SK-N-SH (cell line): ENCODE measurements at regions not wholly inside any gene's neighbourhood (a gene's known extent, or its start where the extent isn't known, plus 50 kb on each side); places are given as distances from the start of the nearest gene placed in this dataset.

Experiments
- CTCF ChIA-PET: fragments of 300-600, 350-600 bp; formaldehyde crosslinking; extraction: SDS; loops from one replicate; lab custom pipeline; 2021; lab: Yijun Ruan, JAX
- POLR2A ChIA-PET: fragments of 350-600 bp; sonication (Branson Sonifier 250); formaldehyde crosslinking; extraction: SDS; loops from one replicate; lab custom pipeline; 2020; ENCODE audit warnings: antibody characterized with exemption, inconsistent platforms; lab: Yijun Ruan, JAX
- DNase-seq: peaks from one replicate; pipeline ENCODE4 v3.0.0; 2012
- H2AFZ ChIP-seq: fragments of 200-600 bp; sonication (generic); 2 replicates; pipeline ENCODE4 v1.8.1; 2016; ENCODE audit warnings: antibody characterized with exemption, mild to moderate bottlenecking, low read depth
- H3F3A ChIP-seq: fragments of 200-600 bp; sonication (generic); replicated peaks from 2 replicates; pipeline ENCODE3; 2016; ENCODE audit warnings: antibody characterized with exemption, mild to moderate bottlenecking; ENCODE audit not compliant: insufficient read depth
- H3K27ac ChIP-seq, 2 experiments: fragments of 200-500 bp in 1 of 2; fragments of 200-600 bp in 1 of 2; sonication (Bioruptor generic) in 1 of 2; sonication (generic), shearing (Covaris generic) in 1 of 2; 2 replicates each; pipeline versions ENCODE4 v1.5.1 to v1.6.1; 2014 to 2016; ENCODE audit warnings: low read depth in 2 of 2, inconsistent platforms in 1 of 2, low read length in 1 of 2, mild to moderate bottlenecking in 1 of 2, mixed read lengths in 1 of 2
- H3K27me3 ChIP-seq: fragments of 200-600 bp; sonication (generic), shearing (Covaris generic); 2 replicates; pipeline ENCODE4 v1.6.1; 2016; ENCODE audit warnings: mixed run types; ENCODE audit not compliant: insufficient read depth
- H3K36me3 ChIP-seq, 2 experiments: fragments of 200-500 bp in 1 of 2; fragments of 200-600 bp in 1 of 2; sonication (Bioruptor generic) in 1 of 2; sonication (generic) in 1 of 2; replicated peaks in 1 of 2; 2 replicates each; pipeline versions ENCODE3 to v1.5.1; 2014 to 2016; ENCODE audit warnings: low read length in 1 of 2, mild to moderate bottlenecking in 1 of 2; ENCODE audit not compliant: insufficient read depth in 2 of 2, control insufficient read depth in 1 of 2
- H3K4me1 ChIP-seq, 2 experiments: fragments of 200-500 bp in 1 of 2; fragments of 200-600 bp in 1 of 2; sonication (Bioruptor generic) in 1 of 2; sonication (generic), shearing (Covaris generic) in 1 of 2; 2 replicates each; pipeline versions ENCODE4 v1.5.1 to v1.6.1; 2014 to 2016; ENCODE audit warnings: low read depth in 1 of 2, low read length in 1 of 2, mixed run types in 1 of 2; ENCODE audit not compliant: insufficient read depth in 2 of 2, control insufficient read depth in 1 of 2
- H3K4me2 ChIP-seq: fragments of 200-600 bp; sonication (generic), shearing (Covaris generic); 2 replicates; pipeline ENCODE4 v1.6.1; 2017; ENCODE audit warnings: mixed run types
- H3K4me3 ChIP-seq, 2 experiments: fragments of 200-500 bp in 1 of 2; fragments of 200-600 bp in 1 of 2; sonication (Bioruptor generic) in 1 of 2; sonication (generic), shearing (Covaris generic) in 1 of 2; 2 replicates each; pipeline versions ENCODE4 v1.5.1 to v1.8.1; 2014 to 2016; ENCODE audit warnings: low read depth in 2 of 2, inconsistent platforms in 1 of 2, low read length in 1 of 2, mild to moderate bottlenecking in 1 of 2, mixed read lengths in 1 of 2, moderate library complexity in 1 of 2
- H3K79me2 ChIP-seq: fragments of 200-600 bp; sonication (generic); 2 replicates; pipeline ENCODE4 v1.8.1; 2017; ENCODE audit warnings: mild to moderate bottlenecking; ENCODE audit not compliant: insufficient read depth
- H3K9ac ChIP-seq: fragments of 200-600 bp; sonication (generic); 2 replicates; pipeline ENCODE4 v1.6.1; 2017; ENCODE audit warnings: mixed run types
- H3K9me2 ChIP-seq: fragments of 200-600 bp; sonication (generic); 2 replicates; pipeline ENCODE4 v1.6.1; 2017; ENCODE audit warnings: mixed run types
- H3K9me3 ChIP-seq: fragments of 200-600 bp; sonication (generic); 2 replicates; pipeline ENCODE4 v1.6.1; 2017; ENCODE audit warnings: mixed run types, mild to moderate bottlenecking, moderate library complexity
- H4K20me1 ChIP-seq: fragments of 200-600 bp; sonication (generic); 2 replicates; pipeline ENCODE4 v1.6.1; 2017; ENCODE audit warnings: mild to moderate bottlenecking, mixed run types; ENCODE audit not compliant: insufficient read depth
- CHD2 ChIP-seq: fragments of 150-350 bp; IDR thresholded peaks from 2 replicates; pipeline ENCODE4 v1.6.1; 2018; ENCODE audit warnings: low read length; ENCODE audit not compliant: partially characterized antibody
- ELF1 ChIP-seq: IDR thresholded peaks from 2 replicates; pipeline ENCODE4 v1.4.0; 2012
- EZH2phosphoT487 ChIP-seq: fragments of 200-600 bp; sonication (generic); IDR thresholded peaks from 2 replicates; pipeline ENCODE4 v1.6.1; 2017; ENCODE audit warnings: low read depth, mixed run types, mild to moderate bottlenecking, antibody characterized with exemption, moderate library complexity, borderline replicate concordance
- FOSL2 ChIP-seq: IDR thresholded peaks from 2 replicates; pipeline ENCODE4 v1.4.0; 2012; ENCODE audit warnings: low read depth, mild to moderate bottlenecking, moderate library complexity, borderline replicate concordance
- FOXJ3 ChIP-seq: sonication (generic); formaldehyde crosslinking; IDR thresholded peaks from 2 replicates; pipeline ENCODE4 v1.5.1; 2020; ENCODE audit warnings: mild to moderate bottlenecking, missing genetic modification reagents
- FOXM1 ChIP-seq: IDR thresholded peaks from 2 replicates; pipeline ENCODE4 v1.4.0; 2012; ENCODE audit warnings: low read depth, mild to moderate bottlenecking
- GATA2 ChIP-seq: sonication (generic); formaldehyde crosslinking; IDR thresholded peaks from 2 replicates; pipeline ENCODE4 v1.5.0; 2020; ENCODE audit warnings: mild to moderate bottlenecking, missing genetic modification reagents
- MXI1 ChIP-seq: IDR thresholded peaks from 2 replicates; pipeline ENCODE4 v1.6.1; 2012; ENCODE audit warnings: mild to moderate bottlenecking, low read depth, low read length, improper control_type of control experiment
- NFIC ChIP-seq: IDR thresholded peaks from 2 replicates; pipeline ENCODE4 v1.4.0; 2012; ENCODE audit warnings: borderline replicate concordance
- NRF1 ChIP-seq: IDR thresholded peaks from 2 replicates; pipeline ENCODE4 v1.6.1; 2012; ENCODE audit warnings: low read depth, mild to moderate bottlenecking, low read length
- PBX3 ChIP-seq: IDR thresholded peaks from 2 replicates; pipeline ENCODE4; 2012
- RAD21 ChIP-seq: IDR thresholded peaks from 2 replicates; pipeline ENCODE4 v1.6.1; 2012; ENCODE audit warnings: mild to moderate bottlenecking, low read length
- RCOR1 ChIP-seq: fragments of 150-350 bp; IDR thresholded peaks from 2 replicates; pipeline ENCODE4 v1.6.1; 2017; ENCODE audit warnings: antibody characterized with exemption, low read length
- RFX5 ChIP-seq: IDR thresholded peaks from 2 replicates; pipeline ENCODE4 v1.6.1; 2012; ENCODE audit warnings: mild to moderate bottlenecking, improper control_type of control experiment, low read length
- RXRA ChIP-seq: IDR thresholded peaks from 2 replicates; pipeline ENCODE4 v1.4.0; 2012; ENCODE audit warnings: low read depth, mild to moderate bottlenecking, borderline replicate concordance
- SIN3A ChIP-seq: IDR thresholded peaks from 2 replicates; pipeline ENCODE4 v1.6.1; 2012; ENCODE audit warnings: low read depth, mild to moderate bottlenecking, low read length, moderate library complexity, borderline replicate concordance
- TAF1 ChIP-seq: IDR thresholded peaks from 2 replicates; pipeline ENCODE4 v1.6.1; 2012; ENCODE audit warnings: low read depth, mild to moderate bottlenecking, low read length, moderate library complexity, borderline replicate concordance
- TCF12 ChIP-seq: IDR thresholded peaks from 2 replicates; pipeline ENCODE4 v1.4.0; 2012
- TEAD4 ChIP-seq: IDR thresholded peaks from 2 replicates; pipeline ENCODE4 v1.4.0; 2012; ENCODE audit warnings: mild to moderate bottlenecking, borderline replicate concordance; ENCODE audit not compliant: insufficient read depth
- ZBTB33 ChIP-seq: IDR thresholded peaks from 2 replicates; pipeline ENCODE4 v1.4.0; 2012; ENCODE audit warnings: low read depth, borderline replicate concordance
- WGBS: methylation state at CpG from one replicate; pipeline ENCODE4 v1.1.6; 2017; ENCODE audit warnings: low lambda C conversion rate; 5-methylcytosine and 5-hydroxymethylcytosine counted together
- TF ChIP-seq, protein P1 (sequence below): fragments of 150-350 bp; IDR thresholded peaks from 2 replicates; pipeline ENCODE4 v1.6.1; 2016; ENCODE audit warnings: mild to moderate bottlenecking, low read depth, low read length
- TF ChIP-seq, protein P2 (sequence below): fragments of 200-600 bp; sonication (generic); IDR thresholded peaks from 2 replicates; pipeline ENCODE4 v1.6.1; 2017; ENCODE audit warnings: antibody characterized with exemption, mild to moderate bottlenecking, moderate library complexity

DNA sequence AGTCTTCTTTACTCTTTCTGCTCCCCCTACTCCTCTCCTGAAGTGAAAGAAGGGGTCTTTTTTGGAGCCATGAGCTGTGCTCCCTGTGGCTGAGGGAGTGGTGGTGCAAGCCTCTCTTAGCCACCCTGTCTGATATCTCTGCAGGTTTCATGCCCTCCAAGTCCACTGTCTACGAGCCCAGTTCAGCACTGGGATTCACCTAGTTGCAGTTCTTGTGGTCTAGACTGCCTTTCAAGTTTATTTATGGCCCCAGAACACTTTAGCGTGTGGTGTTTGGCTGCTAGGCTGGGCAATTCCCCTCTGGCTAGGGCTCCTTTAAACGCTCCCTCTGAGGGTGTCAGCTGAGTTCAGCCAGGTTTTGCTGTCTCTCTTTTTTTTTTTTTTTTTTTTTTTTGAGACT, 908.6 kb downstream of the TRHDE start:
- Histone ChIP-seq H3K27ac (no peak overlapping the region), H3K27me3 (no peaks in the 10 kb centered on the region), H2AFZ (no peak overlapping the region), H3K36me3 (no peaks in the 10 kb centered on the region), H3F3A (no peaks in the 10 kb centered on the region), H3K9ac (no peak overlapping the region), H3K9me2 (no peaks in the 10 kb centered on the region), H3K4me2 (no peak overlapping the region), H3K4me1 (no peaks in the 10 kb centered on the region), H4K20me1 (no peaks in the 10 kb centered on the region), H3K9me3 (0 out of 2 replicates have a peak, but pooled peaks cover 3% of the 10 kb centered on the region), H3K4me3 (no peak overlapping the region), H3K79me2 (no peaks in the 10 kb centered on the region)
- 9% methylated on average over 3 of the region's 3 CpGs for WGBS
- no peak for DNase-seq
- ChIA-PET CTCF (no interaction called here), POLR2A (no interaction called here)
- TF ChIP-seq TCF12 (no peak), CHD2 (no peak), NFIC (no peak), NRF1 (no peak), FOXJ3 (CRISPR knock-in tag) (no peak), GATA2 (CRISPR knock-in tag) (no peak), MXI1 (no peak), FOSL2 (no peak), EZH2phosphoT487 (no peak)
- TF ChIP-seq, protein P1, sequence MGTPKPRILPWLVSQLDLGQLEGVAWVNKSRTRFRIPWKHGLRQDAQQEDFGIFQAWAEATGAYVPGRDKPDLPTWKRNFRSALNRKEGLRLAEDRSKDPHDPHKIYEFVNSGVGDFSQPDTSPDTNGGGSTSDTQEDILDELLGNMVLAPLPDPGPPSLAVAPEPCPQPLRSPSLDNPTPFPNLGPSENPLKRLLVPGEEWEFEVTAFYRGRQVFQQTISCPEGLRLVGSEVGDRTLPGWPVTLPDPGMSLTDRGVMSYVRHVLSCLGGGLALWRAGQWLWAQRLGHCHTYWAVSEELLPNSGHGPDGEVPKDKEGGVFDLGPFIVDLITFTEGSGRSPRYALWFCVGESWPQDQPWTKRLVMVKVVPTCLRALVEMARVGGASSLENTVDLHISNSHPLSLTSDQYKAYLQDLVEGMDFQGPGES, result no peak

- no peaks in the 10 kb centered on the region for H3K36me3 ChIP-seq
- no peaks in the 10 kb centered on the region for H3K9me2 ChIP-seq
- H3K27me3 ChIP-seq, result no peaks in the 10 kb centered on the region
- H3K4me2 ChIP-seq, result no peak overlapping the region
- H3K4me3 ChIP-seq, result no peak overlapping the region
- POLR2A ChIA-PET, result no interaction called here
- H3K27ac ChIP-seq, result no peak overlapping the region
- H3F3A ChIP-seq, result no peaks in the 10 kb centered on the region
- no peak for DNase-seq
- H3K9me3 ChIP-seq, result 0 out of 2 replicates have a peak, but pooled peaks cover 3% of the 10 kb centered on the region
- H3K79me2 ChIP-seq, result no peaks in the 10 kb centered on the region
- WGBS, result 12% methylated on average over 7 of the region's 7 CpGs
- H4K20me1 ChIP-seq, result no peaks in the 10 kb centered on the region
- CTCF ChIA-PET, result no interaction called here
- no peaks in the 10 kb centered on the region for H3K4me1 ChIP-seq
- H3K9ac ChIP-seq, result no peak overlapping the region
- no peak overlapping the region for H2AFZ ChIP-seq
- TF ChIP-seq RAD21, result no peak
- no peak for TF ChIP-seq SIN3A
- no peak for TF ChIP-seq TCF12
- TF ChIP-seq CHD2, result no peak
- TF ChIP-seq TAF1, result no peak
- no peak for TF ChIP-seq GATA2 (CRISPR knock-in tag)
- TF ChIP-seq FOXM1, result no peak
- no peak for TF ChIP-seq RFX5
- TF ChIP-seq, protein P1, result no peak
- TF ChIP-seq, protein P2, sequence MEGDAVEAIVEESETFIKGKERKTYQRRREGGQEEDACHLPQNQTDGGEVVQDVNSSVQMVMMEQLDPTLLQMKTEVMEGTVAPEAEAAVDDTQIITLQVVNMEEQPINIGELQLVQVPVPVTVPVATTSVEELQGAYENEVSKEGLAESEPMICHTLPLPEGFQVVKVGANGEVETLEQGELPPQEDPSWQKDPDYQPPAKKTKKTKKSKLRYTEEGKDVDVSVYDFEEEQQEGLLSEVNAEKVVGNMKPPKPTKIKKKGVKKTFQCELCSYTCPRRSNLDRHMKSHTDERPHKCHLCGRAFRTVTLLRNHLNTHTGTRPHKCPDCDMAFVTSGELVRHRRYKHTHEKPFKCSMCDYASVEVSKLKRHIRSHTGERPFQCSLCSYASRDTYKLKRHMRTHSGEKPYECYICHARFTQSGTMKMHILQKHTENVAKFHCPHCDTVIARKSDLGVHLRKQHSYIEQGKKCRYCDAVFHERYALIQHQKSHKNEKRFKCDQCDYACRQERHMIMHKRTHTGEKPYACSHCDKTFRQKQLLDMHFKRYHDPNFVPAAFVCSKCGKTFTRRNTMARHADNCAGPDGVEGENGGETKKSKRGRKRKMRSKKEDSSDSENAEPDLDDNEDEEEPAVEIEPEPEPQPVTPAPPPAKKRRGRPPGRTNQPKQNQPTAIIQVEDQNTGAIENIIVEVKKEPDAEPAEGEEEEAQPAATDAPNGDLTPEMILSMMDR, result no peak
- TF ChIP-seq FOXJ3 (CRISPR knock-in tag), result no peak
- no peak for TF ChIP-seq FOSL2
- no peak for TF ChIP-seq PBX3
- no peak for TF ChIP-seq TEAD4
- no peak for TF ChIP-seq ELF1
- TF ChIP-seq MXI1, result no peak
- no peak for TF ChIP-seq ZBTB33
- no peak for TF ChIP-seq RCOR1
- no peak for TF ChIP-seq RXRA
Observed at GRCh38 chr12:73181244-73181643, 909.1 kb downstream of the TRHDE start.
